Anterior cingulate cortex (tissue), 58 donors: ENCODE measurements at regions not wholly inside any gene's neighbourhood (a gene's known extent, or its start where the extent isn't known, plus 50 kb on each side); places are given as distances from the start of the nearest gene placed in this dataset.

Experiments
- DNase-seq, 58 donors: peaks; one replicate each; lab custom pipeline; 2025; lab: John Stamatoyannopoulos, UW

GRCh38 chr3:168858327-168858726, 762.6 kb upstream of the GOLIM4 start:
- no peak for DNase-seq

DNA sequence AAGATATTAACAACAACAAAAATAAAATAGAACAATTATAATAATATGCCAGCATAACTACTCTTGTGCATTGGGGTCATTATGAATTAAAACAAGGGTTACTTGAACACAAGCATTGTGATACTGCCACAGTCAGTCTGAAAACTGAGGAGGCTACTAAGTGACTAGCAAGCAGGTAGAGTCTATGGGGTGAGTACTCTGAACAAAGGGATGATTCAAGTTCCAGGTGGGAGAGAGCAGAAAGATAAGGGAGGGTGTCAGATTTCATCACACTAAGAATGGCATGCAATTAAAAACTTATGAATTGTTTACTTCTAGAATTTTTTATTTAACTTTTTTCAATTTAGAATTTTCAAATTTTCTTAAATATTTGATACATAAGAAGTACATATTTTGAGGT, 754.4 kb upstream of the GOLIM4 start:
- DNase-seq: no peak

DNA sequence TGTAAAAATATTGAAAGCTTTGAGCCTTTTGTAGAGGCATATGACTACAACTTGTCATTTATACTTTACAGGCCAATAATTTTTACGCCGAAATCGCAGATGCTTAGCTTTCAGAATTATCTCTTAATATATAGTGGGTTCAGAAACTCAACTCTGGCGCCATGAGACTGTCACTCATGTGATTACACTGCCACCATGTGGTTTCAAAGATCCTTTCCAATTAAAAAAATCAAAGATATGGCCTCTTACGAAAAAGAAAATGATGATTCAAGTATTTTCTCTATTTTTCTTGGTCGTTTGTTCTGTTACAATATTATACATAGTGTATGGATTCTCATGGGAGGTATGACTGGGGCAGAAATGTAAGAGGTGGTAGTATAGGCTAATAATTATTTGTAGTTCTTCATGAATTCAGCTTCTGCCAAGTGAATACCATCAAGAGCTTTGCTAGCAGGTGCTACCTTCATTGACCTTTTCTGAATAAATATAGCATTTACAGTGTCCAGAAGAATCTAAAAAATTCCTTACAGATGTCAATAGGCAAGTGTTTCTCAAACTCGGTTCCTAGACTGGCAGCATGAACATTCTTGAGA, 751.7 kb upstream of the GOLIM4 start:
- DNase-seq: peak in 5 of 58 donors; percentile 2 to 41 (median 6)

DNA sequence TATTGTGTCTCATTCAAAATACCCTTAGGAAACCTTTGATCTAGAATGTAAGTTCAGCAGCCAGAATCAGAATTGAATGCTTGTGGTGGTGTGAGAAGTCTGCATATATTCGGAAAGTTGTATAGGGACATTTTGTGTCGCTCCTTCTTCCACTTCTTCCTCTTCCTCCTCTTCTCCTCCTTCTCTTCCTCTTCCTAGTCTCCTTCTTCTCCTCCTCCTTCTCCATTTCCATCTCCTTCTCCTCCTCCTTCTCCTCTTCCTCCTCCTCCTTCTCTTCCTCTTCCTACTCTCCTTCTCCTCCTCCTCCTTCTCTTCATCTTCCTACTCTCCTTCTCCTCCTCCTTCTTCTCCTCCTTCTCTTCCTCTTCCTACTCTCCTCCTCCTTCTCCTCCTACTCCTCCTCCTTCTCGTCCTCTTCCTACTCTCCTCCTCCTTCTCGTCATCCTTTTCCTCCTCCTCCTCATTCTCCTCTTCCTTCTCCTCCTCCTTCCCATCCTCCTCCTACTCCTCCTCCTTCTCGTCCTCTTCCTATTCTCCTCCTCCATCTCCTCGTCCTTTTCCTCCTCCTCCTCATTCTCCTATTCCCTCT, 749.3 kb upstream of the GOLIM4 start:
- no peak for DNase-seq

DNA sequence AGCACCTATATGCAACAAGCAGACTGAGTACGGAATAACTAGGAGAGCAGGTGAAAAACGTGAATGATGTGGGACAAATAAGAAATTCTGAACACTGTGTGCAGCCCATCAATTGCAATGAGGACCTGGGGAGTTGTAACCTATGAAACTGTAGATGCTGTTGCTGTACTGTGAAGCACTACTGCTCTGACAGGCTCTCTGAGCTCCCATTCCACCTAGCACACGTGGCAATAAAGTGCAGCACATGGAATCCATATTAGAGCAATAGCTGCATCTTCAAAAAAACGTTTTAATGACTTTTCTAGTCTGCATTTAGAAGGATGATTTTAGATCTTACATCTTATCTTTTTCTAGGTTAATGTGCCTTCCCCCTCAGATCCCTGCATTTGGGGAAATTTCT, 748.7 kb upstream of the GOLIM4 start:
- no peak for DNase-seq

- DNase-seq: no peak
These were observed 747.8 kb upstream of the GOLIM4 start for GRCh38 chr3:168843481-168843880.

GRCh38 chr3:168839653-168840052, 743.9 kb upstream of the GOLIM4 start:
- no peak for DNase-seq

GRCh38 chr3:168834558-168834957, 738.8 kb upstream of the GOLIM4 start:
- DNase-seq: no peak

DNA sequence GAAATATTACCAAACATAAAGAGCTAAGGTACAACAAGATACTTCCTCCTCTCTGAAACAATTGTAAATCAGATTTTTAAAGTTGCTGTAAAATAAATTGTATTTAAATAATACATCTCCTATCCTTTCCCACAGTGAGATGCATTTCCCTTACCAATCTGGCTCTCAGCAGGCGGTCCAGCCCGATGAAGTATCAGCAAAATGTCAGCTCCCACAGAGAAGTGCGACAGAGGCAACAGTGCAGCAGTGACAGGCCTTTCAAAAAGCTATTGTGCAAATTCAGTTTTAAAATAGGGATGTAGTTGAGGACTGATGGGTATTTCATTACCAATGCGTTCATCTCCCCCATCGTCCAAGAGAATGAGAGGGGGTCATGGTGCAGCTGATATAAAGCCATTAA, 733.2 kb upstream of the GOLIM4 start:
- no peak for DNase-seq

DNA sequence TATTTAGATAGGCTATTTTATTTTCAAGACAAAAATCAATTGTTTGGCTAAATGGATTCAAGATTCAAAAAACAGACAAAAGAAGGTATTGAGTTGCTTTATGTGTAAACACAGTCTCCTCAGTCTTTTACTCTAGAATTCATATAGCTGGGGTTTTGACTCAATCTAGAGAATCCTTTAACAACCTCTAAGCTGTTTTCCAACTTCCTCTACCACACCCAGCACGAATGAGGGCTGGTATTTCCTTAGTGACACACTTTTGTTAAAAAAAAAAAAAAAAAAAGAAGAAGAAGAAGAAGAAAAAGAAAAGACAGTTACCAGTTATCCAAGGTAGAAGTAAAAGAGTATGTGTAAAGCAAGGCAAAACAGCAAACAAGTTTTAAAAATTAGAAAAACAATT, 732.8 kb upstream of the GOLIM4 start:
- DNase-seq: no peak

DNA sequence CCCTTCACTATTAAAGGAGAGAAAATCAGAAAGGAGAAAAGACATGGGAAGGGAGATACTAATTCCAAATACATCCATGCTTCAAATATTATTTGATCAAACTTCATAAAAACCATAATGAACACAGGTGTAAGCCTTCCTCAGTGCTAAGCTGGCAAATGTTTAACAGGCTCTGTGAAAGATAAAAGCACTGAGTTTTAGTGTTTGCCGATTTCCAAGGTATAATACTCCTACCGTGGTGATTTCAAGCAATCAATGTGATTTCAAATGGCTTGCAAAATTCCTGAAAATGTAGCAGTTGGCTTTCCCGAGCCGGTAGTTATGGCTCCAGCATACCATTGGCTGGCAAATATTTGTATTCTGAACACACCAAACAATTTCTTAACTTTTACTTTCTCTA, 732.3 kb upstream of the GOLIM4 start:
- no peak for DNase-seq

DNA sequence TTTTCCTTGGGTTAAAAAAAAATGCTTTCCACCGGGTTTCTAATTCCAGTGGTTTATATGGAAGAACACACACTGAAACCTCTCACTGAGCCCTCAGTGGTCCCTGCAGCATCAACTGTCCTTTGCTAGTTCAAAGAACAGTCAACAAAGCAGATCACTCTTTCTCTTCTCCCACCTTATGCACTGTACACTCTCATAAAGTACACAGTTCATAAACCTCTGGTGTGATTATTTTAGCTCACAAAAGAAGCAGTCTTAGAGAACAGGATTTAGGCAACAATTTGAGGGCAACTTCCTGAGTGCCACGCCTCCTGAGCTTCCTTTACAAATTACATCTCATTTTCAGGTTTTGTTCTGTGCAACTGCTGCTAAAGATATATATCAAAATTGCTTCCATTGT, 728.4 kb upstream of the GOLIM4 start:
- no peak for DNase-seq

DNA sequence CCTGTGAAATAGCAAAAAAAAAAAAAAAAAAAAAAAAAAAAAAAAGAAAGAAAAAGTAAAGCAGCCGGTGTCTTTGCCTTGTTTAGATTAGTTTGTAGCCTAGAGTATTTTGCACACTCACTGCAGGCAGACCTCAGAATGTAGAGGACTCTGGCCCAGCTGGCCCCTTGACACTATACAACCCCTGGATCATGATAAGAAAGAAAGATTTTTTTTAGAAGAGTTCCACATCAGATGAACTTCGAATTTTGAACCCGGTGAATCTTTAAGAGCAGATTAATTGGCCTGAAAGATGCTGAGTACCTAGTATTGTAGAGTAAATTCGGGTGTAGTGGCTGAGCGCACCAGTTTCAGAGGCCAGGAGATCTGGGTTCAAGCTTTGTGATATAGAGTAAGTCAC, 727.7 kb upstream of the GOLIM4 start:
- DNase-seq: no peak

DNA sequence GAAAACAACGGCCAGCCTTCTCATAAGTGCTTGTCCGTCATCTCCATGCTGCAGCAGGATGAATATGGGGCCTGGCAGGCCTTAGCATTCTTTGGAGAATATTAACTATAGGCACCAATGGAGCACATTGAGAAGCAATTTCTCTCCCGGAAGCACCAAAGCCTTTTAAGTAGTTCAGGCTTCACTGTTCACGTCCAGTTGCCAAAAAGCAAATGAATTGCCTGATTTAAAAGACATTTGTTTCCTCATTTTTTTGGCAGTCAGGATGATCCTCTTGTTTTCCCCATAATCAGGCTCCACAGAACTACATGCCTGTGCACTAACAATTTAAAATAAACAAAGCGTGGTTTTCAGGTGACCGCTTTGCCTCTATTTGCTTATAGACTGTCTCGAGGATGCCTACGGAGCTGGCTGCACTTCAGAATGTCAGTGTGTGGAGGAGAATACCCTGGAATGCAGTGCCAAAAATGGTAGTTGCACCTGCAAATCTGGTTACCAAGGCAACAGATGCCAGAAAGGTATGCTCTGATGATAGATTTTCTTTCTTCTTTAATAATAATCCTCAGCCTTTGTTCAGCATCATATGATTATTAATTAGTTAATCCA, 725.2 kb upstream of the GOLIM4 start:
- DNase-seq: peak in 1 of 58 donors; percentile 11

- DNase-seq: no peak
These were observed 721.5 kb upstream of the GOLIM4 start for GRCh38 chr3:168817177-168817576.

DNA sequence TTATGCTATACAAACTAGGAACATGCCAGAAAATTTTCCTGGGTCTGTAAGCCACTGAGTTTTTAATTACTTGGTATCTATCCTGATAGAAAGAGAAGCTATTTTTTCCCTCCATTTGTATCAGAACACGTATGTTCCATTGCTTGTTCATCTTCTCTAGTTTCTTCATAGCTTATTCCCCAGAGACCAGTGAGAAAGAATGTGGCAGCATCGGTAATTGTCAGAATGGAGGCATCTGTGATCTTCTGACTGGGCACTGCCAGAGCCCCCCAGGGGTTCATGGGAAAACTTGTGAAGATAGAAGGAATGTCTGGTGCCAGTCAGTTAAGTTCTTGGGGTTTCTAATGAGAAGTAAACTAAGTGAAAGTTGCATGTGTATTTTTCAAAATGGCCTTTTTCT, 720.2 kb upstream of the GOLIM4 start:
- DNase-seq: no peak

- no peak for DNase-seq
These were observed 717.6 kb upstream of the GOLIM4 start for GRCh38 chr3:168813225-168813802.

DNA sequence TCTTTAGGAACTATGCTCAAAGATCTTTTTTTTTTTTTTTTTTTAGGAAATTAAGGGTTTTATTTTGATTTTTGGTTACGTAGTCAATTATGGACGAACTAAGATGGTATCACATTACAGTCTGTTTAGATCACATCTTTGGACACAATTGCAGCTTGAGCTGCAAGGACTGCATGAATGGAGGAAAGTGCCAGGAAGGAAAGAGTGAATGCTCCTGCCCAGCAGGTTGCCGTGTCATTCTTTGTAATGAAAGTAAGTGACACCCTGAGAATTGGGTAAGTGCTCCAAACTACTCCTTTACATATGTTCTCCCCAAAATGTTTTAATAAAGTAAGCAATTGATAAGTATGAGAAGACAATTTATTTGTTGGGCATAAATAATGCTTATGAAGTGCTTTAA, 716.5 kb upstream of the GOLIM4 start:
- DNase-seq: no peak

GRCh38 chr3:168808596-168808995, 712.9 kb upstream of the GOLIM4 start:
- DNase-seq: no peak

DNA sequence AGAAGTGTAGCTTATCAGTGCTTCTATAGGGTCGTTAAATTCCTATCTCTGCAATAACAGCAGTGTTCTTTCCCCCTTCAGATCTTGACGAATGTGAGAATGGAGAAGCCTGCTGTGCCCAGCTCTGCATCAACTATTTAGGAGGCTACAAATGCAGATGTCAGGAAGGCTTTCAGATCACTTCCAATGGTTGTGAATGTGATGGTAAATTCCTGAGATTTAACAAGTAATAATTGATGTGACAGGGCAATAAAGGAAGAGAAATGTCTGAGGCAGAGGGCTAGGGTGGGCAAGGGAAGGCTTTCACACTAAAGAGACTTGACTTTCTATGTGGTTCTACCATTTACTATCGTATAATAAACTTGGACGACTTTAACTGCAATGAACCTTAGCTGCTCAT, 711.7 kb upstream of the GOLIM4 start:
- DNase-seq: no peak

GRCh38 chr3:168806871-168807270, 711.1 kb upstream of the GOLIM4 start:
- DNase-seq: no peak

GRCh38 chr3:168803536-168803935, 707.8 kb upstream of the GOLIM4 start:
- DNase-seq: no peak
